Psoas muscle (tissue), 7 donors: ENCODE measurements at regions not wholly inside any gene's neighbourhood (a gene's known extent, or its start where the extent isn't known, plus 50 kb on each side); places are given as distances from the start of the nearest gene placed in this dataset.

Source experiments
- ATAC-seq, 4 donors: fragments of 200-7000 bp; cut with Tn5 transposase; one replicate each; pipeline ENCODE4 v1.9.1; 2020; ENCODE audit warnings: moderate library complexity in 3 of 4, mild to moderate bottlenecking in 2 of 4
- DNase-seq, 2 donors: peaks; one replicate each; pipeline ENCODE4 v3.0.0-alpha.2; 2020
- H3K27ac ChIP-seq: fragments of 200-600 bp; one replicate; pipeline ENCODE4 v1.8.0; 2022
- H3K27me3 ChIP-seq, 3 donors: fragments of 200-600 bp in 1 of 3; one replicate each; pipeline versions ENCODE4 v1.6.1 to v1.8.0; 2013 to 2022; ENCODE audit warnings: low read length in 2 of 3, mild to moderate bottlenecking in 2 of 3, moderate library complexity in 1 of 3; ENCODE audit not compliant: insufficient read depth in 3 of 3
- H3K36me3 ChIP-seq, 2 donors: fragments of 200-600 bp in 1 of 2; one replicate each; pipeline versions ENCODE4 v1.6.1 to v1.8.0; 2013 to 2022; ENCODE audit warnings: low read depth in 1 of 2, mild to moderate bottlenecking in 1 of 2, moderate library complexity in 1 of 2; ENCODE audit not compliant: insufficient read depth in 1 of 2
- H3K4me1 ChIP-seq: fragments of 200-600 bp; one replicate; pipeline ENCODE4 v1.8.0; 2022
- H3K4me3 ChIP-seq: fragments of 200-600 bp; one replicate; pipeline ENCODE4 v1.8.0; 2022; ENCODE audit warnings: mild to moderate bottlenecking
- H3K9me3 ChIP-seq: fragments of 200-600 bp; one replicate; pipeline ENCODE4 v1.8.0; 2022
- CTCF ChIP-seq: fragments of 200-600 bp; IDR thresholded peaks from one replicate; pipeline ENCODE4 v1.8.0; 2022; ENCODE audit warnings: antibody characterized with exemption
- WGBS, 3 donors: extraction: QIAGEN DNeasy Blood & Tissue Kit; methylation state at CpG; one replicate each; pipeline versions ENCODE4 v1.1.6 to v1.1.7; 2013; 5-methylcytosine and 5-hydroxymethylcytosine counted together
- intact Hi-C, 2 donors: fragments of 100-400 bp; cut with DNase I; formaldehyde crosslinking; loops; one replicate each; pipeline versions ENCODE4 v1.11.0 to v1.14.2; 2022
- donor health status: healthy with polysubstance abuse.
- donor health status: DM: no; HTN: no; CAD: no; lungs with moderate emphysema.
- donor health status: Bipolar disorder and iron deficiency.
- donor health status: healthy.
- donor health status: DM: yes; HTN: yes; CAD: no.
- donor health status: DM: no; HTN: no; CAD: no.
- donor health status: DM: yes; HTN: yes; CAD: no.

- no peaks in the 10 kb centered on the region for H3K9me3 ChIP-seq
- 75 to 80% (median 77%) methylated on average over 5 of the region's 5 CpGs for WGBS, 3 donors
- intact Hi-C loops: no loop called here
- H3K36me3 ChIP-seq: no peaks in the 10 kb centered on the region
- no peak for DNase-seq
- H3K4me3 ChIP-seq: no peak overlapping the region
- no peaks in the 10 kb centered on the region for H3K4me1 ChIP-seq
- ATAC-seq: no peak
- no peaks in the 10 kb centered on the region for H3K27me3 ChIP-seq
- H3K27ac ChIP-seq: no peak overlapping the region
- TF ChIP-seq CTCF: no peak
These were observed 806.5 kb downstream of the OTOL1 start for GRCh38 chr3:162302983-162303624.

- H3K36me3 ChIP-seq: no peaks in the 10 kb centered on the region
- no peak for DNase-seq
- intact Hi-C loops: no loop called here
- no peaks in the 10 kb centered on the region for H3K27me3 ChIP-seq
- no peak for TF ChIP-seq CTCF
- H3K9me3 ChIP-seq: peaks cover 3% of the 10 kb centered on the region
- H3K27ac ChIP-seq: no peak overlapping the region
- WGBS, 3 donors: 94% methylated on average over 2 of the region's 2 CpGs
- no peaks in the 10 kb centered on the region for H3K4me1 ChIP-seq
- ATAC-seq: no peak
- H3K4me3 ChIP-seq: no peak overlapping the region
These were observed 820.4 kb downstream of the OTOL1 start for GRCh38 chr3:162317046-162317445.

DNA sequence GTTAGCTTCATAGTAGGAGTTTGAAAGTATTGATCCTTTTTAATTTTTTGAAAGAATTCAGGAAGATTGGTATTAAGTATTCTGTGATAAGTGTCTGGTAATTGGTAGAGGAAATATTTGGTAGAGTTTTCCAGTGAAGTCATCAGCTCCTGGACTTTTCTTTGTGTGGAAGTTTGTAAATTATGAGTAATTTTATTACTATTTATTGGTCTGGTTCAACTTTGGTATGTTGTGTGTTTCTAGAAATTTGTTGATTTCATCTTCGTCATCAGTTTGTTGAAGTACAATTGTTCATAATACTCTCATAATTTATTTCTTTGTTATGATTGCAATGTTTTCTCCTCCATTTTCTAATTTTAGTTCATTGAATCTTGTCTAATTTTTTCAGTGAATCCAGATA, 832.0 kb downstream of the OTOL1 start:
- Histone ChIP-seq H3K27ac (no peak overlapping the region), H3K36me3 (no peaks in the 10 kb centered on the region), H3K9me3 (no peaks in the 10 kb centered on the region), H3K4me3 (no peak overlapping the region), H3K27me3 (no peaks in the 10 kb centered on the region), H3K4me1 (no peaks in the 10 kb centered on the region)
- WGBS, 3 donors: 92 to 94% (median 93%) methylated on average over 1 of the region's 1 CpG
- TF ChIP-seq CTCF: no peak
- DNase-seq (no peak), ATAC-seq (no peak)
- intact Hi-C loops: no loop called here

DNA sequence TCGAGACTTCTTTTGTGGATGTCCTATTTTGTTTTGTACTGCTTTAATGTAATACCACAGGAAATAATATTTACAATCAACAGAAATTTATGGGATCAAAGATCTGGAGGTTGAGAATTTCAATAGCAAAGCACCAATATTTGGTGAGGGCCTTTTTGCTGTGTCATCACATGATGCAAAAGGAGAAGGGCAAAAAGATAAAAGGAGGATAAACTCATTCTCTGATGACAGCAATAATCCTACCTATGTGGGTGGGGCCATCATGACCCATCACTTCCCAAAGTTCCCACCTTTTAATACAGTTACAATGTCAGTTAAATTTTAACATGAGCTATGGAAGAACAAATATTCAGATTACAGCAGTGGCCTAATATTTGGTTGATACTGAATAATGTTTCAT, 832.9 kb downstream of the OTOL1 start:
- Histone ChIP-seq H3K36me3 (no peaks in the 10 kb centered on the region), H3K4me3 (no peak overlapping the region), H3K9me3 (no peaks in the 10 kb centered on the region), H3K27ac (no peak overlapping the region), H3K4me1 (no peaks in the 10 kb centered on the region), H3K27me3 (no peaks in the 10 kb centered on the region)
- TF ChIP-seq CTCF: no peak
- 88 to 95% (median 88%) methylated on average over 1 of the region's 1 CpG for WGBS, 3 donors
- DNase-seq (no peak), ATAC-seq (no peak)
- intact Hi-C loops: no loop called here

- Histone ChIP-seq H3K36me3 (no peaks in the 10 kb centered on the region), H3K27ac (no peak overlapping the region), H3K27me3 (no peaks in the 10 kb centered on the region), H3K4me1 (no peaks in the 10 kb centered on the region), H3K4me3 (no peak overlapping the region), H3K9me3 (no peaks in the 10 kb centered on the region)
- DNase-seq: no peak
- ATAC-seq: no peak
- 78 to 84% (median 78%) methylated on average over 3 of the region's 3 CpGs for WGBS, 3 donors
- no peak for TF ChIP-seq CTCF
- intact Hi-C loops: no loop called here
These were observed 835.7 kb downstream of the OTOL1 start for GRCh38 chr3:162332344-162332743.
